Kidney (tissue), 13 donors: ENCODE measurements at regions not wholly inside any gene's neighbourhood (a gene's known extent, or its start where the extent isn't known, plus 50 kb on each side); places are given as distances from the start of the nearest gene placed in this dataset.

Experiments
- DNase-seq, 5 donors: peaks; one replicate each; pipeline ENCODE4 v3.0.0-alpha.2; 2013 to 2020
- FAIRE-seq: peaks from 2 replicates; lab custom pipeline; 2012; peaks lifted over from hg19 to GRCh38; lab: Jason Lieb, UNC
- H3K27ac ChIP-seq, 2 donors: one replicate each; pipeline ENCODE4 v1.7.0; 2013; ENCODE audit warnings: low read depth in 2 of 2, low read length in 2 of 2, inconsistent platforms in 1 of 2
- H3K27me3 ChIP-seq: one replicate; pipeline ENCODE4 v1.7.1; 2013; ENCODE audit warnings: low read length, inconsistent platforms; ENCODE audit not compliant: control insufficient read depth, insufficient read depth
- H3K36me3 ChIP-seq, 3 donors: one replicate each; pipeline versions ENCODE4 v1.7.0 to v1.7.1; 2013; ENCODE audit warnings: low read length in 3 of 3, control low read depth in 1 of 3, inconsistent platforms in 1 of 3; ENCODE audit not compliant: insufficient read depth in 3 of 3, control insufficient read depth in 2 of 3
- H3K4me1 ChIP-seq, 3 donors: one replicate each; pipeline versions ENCODE4 v1.7.0 to v1.7.1; 2013; ENCODE audit warnings: low read length in 3 of 3, inconsistent platforms in 1 of 3, low read depth in 1 of 3; ENCODE audit not compliant: control insufficient read depth in 2 of 3, insufficient read depth in 2 of 3
- H3K4me3 ChIP-seq, 3 donors: one replicate each; pipeline versions ENCODE4 v1.7.0 to v1.8.1; 2013; ENCODE audit warnings: low read length in 3 of 3, control low read depth in 1 of 3, inconsistent platforms in 1 of 3
- H3K9ac ChIP-seq, 3 donors: one replicate each; pipeline versions ENCODE4 v1.7.0 to v1.7.1; 2013; ENCODE audit warnings: low read length in 3 of 3, control low read depth in 1 of 3, inconsistent platforms in 1 of 3
- H3K9me3 ChIP-seq, 3 donors: one replicate each; pipeline versions ENCODE4 v1.7.0 to v1.7.1; 2013; ENCODE audit warnings: low read length in 3 of 3, control low read depth in 1 of 3, inconsistent platforms in 1 of 3; ENCODE audit not compliant: control insufficient read depth in 2 of 3, insufficient read depth in 1 of 3
- intact Hi-C: fragments of 100-400 bp; cut with DNase I; formaldehyde crosslinking; loops from one replicate; pipeline ENCODE4 v1.11.1; 2022
- TF ChIP-seq, protein P1 (sequence below): IDR thresholded peaks from 3 replicates; pipeline ENCODE4 v1.5.1; 2012; ENCODE audit warnings: mild to moderate bottlenecking, moderate library complexity, borderline replicate concordance; ENCODE audit not compliant: insufficient read depth; ENCODE audit errors: extremely low read depth
- donor health status: control.
- donor health status: control.
- donor health status: control.
- donor health status: control.
- donor health status: control.
- donor health status: DM: yes; HTN: yes; CAD: no.
- donor health status: Normal renal cell carcinoma (clear cell type).

DNA sequence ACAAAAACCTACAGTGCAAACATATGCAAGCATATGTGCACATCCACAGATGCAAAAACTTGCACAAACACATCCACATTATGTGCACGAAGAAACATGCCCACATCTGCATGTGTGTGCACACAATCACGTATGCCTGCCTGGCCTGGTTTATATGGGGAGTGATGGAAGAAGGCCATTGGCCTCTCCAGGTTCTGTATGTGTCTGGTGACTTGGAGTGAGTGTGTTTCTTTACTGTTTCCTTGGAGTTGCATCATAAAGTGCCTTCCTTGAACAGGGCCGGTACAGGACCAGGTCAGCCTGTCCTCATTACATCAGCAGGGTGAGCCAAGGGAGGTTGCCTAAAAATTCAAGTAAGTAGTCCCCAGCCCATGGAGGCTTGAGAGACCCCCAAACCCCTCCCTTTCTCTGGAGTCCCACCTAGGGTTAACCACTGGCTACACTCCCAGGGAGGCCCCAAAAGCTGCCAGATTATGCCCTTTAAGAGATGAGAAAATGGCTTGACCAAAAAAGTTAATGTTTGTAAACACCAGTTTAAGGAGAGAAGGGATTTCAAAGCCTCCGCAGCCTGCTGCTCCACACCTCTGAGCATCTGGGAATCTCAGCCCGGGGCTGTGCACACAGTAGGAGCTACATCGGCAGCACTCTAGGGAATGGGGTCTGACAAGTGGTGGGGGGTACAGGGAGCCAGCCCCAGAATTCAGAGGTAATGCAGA, 140.8 kb downstream of the VEGFA start:
- Histone ChIP-seq H3K9me3 (no peaks in the 10 kb centered on the region), H3K27ac (no peak overlapping the region), H3K27me3 (no peaks in the 10 kb centered on the region), H3K9ac (no peak overlapping the region), H3K4me3 (no peak overlapping the region), H3K36me3 (no peaks in the 10 kb centered on the region), H3K4me1 (peaks cover 0 to 35% (median 31%) of the 10 kb centered on the region in 3 donors)
- DNase-seq, result no peak
- no peak for FAIRE-seq
- intact Hi-C loops, result no loop called here
- TF ChIP-seq, protein P1, sequence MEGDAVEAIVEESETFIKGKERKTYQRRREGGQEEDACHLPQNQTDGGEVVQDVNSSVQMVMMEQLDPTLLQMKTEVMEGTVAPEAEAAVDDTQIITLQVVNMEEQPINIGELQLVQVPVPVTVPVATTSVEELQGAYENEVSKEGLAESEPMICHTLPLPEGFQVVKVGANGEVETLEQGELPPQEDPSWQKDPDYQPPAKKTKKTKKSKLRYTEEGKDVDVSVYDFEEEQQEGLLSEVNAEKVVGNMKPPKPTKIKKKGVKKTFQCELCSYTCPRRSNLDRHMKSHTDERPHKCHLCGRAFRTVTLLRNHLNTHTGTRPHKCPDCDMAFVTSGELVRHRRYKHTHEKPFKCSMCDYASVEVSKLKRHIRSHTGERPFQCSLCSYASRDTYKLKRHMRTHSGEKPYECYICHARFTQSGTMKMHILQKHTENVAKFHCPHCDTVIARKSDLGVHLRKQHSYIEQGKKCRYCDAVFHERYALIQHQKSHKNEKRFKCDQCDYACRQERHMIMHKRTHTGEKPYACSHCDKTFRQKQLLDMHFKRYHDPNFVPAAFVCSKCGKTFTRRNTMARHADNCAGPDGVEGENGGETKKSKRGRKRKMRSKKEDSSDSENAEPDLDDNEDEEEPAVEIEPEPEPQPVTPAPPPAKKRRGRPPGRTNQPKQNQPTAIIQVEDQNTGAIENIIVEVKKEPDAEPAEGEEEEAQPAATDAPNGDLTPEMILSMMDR, result no peak

DNA sequence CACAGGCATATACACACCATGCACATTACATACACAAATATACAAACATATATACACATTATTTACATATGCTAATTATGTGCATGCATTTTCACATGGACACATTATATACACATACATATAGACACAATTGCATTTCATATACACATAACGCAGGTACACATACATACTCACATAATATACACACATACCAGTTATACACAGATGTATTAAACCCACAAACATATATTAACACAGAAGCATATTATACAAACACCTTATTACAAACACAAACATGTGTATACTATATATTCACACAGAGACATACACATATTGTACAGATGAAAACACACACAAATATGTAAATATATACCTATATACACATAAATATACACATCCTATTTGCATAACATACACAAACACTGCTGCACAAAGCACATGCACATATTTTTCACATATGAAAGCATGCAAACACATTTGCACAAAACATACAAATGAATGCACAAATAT, 140.2 kb downstream of the VEGFA start:
- intact Hi-C loops, result no loop called here

GRCh38 chr6:43909474-43910148, 139.6 kb downstream of the VEGFA start:
- Histone ChIP-seq H3K36me3 (no peaks in the 10 kb centered on the region), H3K9me3 (no peaks in the 10 kb centered on the region), H3K27ac (no peak overlapping the region), H3K4me3 (no peak overlapping the region), H3K9ac (no peak overlapping the region), H3K4me1 (peaks cover 0 to 24% (median 20%) of the 10 kb centered on the region in 3 donors), H3K27me3 (no peaks in the 10 kb centered on the region)
- FAIRE-seq (no peak), DNase-seq (peak in 1 of 5 donors; percentile 39)
- TF ChIP-seq, protein P1, result no peak
- intact Hi-C loops, result no loop called here

More for the DNA sequence above, 140.2 kb downstream of the VEGFA start:
- Histone ChIP-seq H3K4me3 (no peak overlapping the region), H3K9me3 (no peaks in the 10 kb centered on the region), H3K36me3 (no peaks in the 10 kb centered on the region), H3K27me3 (no peaks in the 10 kb centered on the region), H3K9ac (no peak overlapping the region), H3K4me1 (peaks cover 0 to 30% (median 26%) of the 10 kb centered on the region in 3 donors), H3K27ac (no peak overlapping the region)
- TF ChIP-seq, protein P1, result no peak
- no peak for FAIRE-seq
- DNase-seq, result no peak
